ENCODE measurements at regions not wholly inside any gene's neighbourhood (a gene's known extent, or its start where the extent isn't known, plus 50 kb on each side); places are given as distances from the start of the nearest gene placed in this dataset.

- TF ChIP-seq POLR2AphosphoS5 (IDR thresholded peaks at IDR 0.05) (no peak), POLR2A (IDR thresholded peaks at IDR 0.05) (no peak), EP300 (IDR thresholded peaks at IDR 0.05) (no peak)
- TF ChIP-seq, protein P1, sequence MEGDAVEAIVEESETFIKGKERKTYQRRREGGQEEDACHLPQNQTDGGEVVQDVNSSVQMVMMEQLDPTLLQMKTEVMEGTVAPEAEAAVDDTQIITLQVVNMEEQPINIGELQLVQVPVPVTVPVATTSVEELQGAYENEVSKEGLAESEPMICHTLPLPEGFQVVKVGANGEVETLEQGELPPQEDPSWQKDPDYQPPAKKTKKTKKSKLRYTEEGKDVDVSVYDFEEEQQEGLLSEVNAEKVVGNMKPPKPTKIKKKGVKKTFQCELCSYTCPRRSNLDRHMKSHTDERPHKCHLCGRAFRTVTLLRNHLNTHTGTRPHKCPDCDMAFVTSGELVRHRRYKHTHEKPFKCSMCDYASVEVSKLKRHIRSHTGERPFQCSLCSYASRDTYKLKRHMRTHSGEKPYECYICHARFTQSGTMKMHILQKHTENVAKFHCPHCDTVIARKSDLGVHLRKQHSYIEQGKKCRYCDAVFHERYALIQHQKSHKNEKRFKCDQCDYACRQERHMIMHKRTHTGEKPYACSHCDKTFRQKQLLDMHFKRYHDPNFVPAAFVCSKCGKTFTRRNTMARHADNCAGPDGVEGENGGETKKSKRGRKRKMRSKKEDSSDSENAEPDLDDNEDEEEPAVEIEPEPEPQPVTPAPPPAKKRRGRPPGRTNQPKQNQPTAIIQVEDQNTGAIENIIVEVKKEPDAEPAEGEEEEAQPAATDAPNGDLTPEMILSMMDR (IDR thresholded peaks at IDR 0.05), result no peak
- Histone ChIP-seq H3K4me1 (no peaks in the 10 kb centered on the region), H3K27ac (no peak overlapping the region), H3K36me3 (no peaks in the 10 kb centered on the region), H3K9me3 (peaks cover 0 to 6% (median 2%) of the 10 kb centered on the region in 4 donors), H3K27me3 (no peaks in the 10 kb centered on the region), H3K4me3 (no peak overlapping the region)
- DNase-seq, result no peak
- intact Hi-C loops (cut with DNase I; ENCODE audit: low total_unique reads), result no loop called here
- WGBS, 5 donors, result 54 to 66% (median 63%) methylated on average over 2 of the region's 2 CpGs
Observed at GRCh38 chr11:104572279-104572678, 326.0 kb downstream of the CASP12 start.

DNA sequence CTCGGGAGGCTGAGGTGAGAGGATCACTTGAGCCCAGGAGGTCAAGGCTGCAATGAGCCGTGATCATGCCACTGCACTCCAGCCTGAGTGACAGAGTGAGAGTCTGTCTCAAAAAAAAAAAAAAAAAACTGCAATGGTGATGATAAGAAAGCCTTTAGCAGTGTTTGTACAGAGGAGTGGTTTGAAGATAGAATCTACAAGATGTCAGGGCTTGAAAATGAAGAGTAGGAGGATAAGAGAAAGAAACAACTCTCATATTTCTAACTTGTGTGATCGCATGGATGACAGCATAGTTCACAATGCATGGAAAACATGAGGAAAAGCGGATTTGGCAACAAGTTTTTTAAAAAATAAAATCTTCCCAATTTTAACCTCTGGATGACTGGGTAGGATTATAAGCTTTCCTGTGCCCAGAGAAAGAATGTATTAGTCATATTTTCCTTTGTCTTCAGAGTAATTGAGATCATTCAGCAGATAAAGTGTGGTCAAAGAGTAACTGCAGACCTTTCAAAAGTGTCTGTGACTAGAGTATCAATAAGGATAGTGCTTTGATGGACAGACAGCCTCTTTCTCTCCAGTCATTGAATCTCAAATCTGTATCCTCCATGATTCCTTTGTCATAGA, 328.1 kb downstream of the CASP12 start:
- TF ChIP-seq EP300 (IDR thresholded peaks at IDR 0.05) (no peak), POLR2AphosphoS5 (IDR thresholded peaks at IDR 0.05) (no peak), POLR2A (IDR thresholded peaks at IDR 0.05) (no peak)
- TF ChIP-seq, protein P1 (IDR thresholded peaks at IDR 0.05), result no peak
- H3K36me3 ChIP-seq, result no peaks in the 10 kb centered on the region
- 80 to 88% (median 84%) methylated on average over 4 of the region's 4 CpGs for WGBS, 5 donors
- no peak overlapping the region for H3K27ac ChIP-seq
- H3K4me1 ChIP-seq, result no peaks in the 10 kb centered on the region
- no peak for DNase-seq
- H3K27me3 ChIP-seq, result no peaks in the 10 kb centered on the region
- intact Hi-C loops (cut with DNase I; ENCODE audit: low total_unique reads), result no loop called here
- H3K9me3 ChIP-seq, result peaks cover 0 to 1% (median 0%) of the 10 kb centered on the region in 4 donors
- no peak overlapping the region for H3K4me3 ChIP-seq

GRCh38 chr11:104565583-104565961, 332.7 kb downstream of the CASP12 start:
- WGBS, 5 donors, result 14 to 55% (median 31%) methylated on average over 1 of the region's 1 CpG
- no peak overlapping the region for H3K27ac ChIP-seq
- DNase-seq, result peak in 1 of 2 donors; percentile 6
- TF ChIP-seq POLR2AphosphoS5 (IDR thresholded peaks at IDR 0.05) (no peak), POLR2A (IDR thresholded peaks at IDR 0.05) (no peak), EP300 (IDR thresholded peaks at IDR 0.05) (no peak)
- TF ChIP-seq, protein P1 (IDR thresholded peaks at IDR 0.05), result no peak
- H3K9me3 ChIP-seq, result peaks cover 0 to 7% (median 2%) of the 10 kb centered on the region in 4 donors
- intact Hi-C loops (cut with DNase I; ENCODE audit: low total_unique reads), result no loop called here
- H3K4me1 ChIP-seq, result no peaks in the 10 kb centered on the region
- no peaks in the 10 kb centered on the region for H3K27me3 ChIP-seq
- no peaks in the 10 kb centered on the region for H3K36me3 ChIP-seq
- no peak overlapping the region for H3K4me3 ChIP-seq

- TF ChIP-seq EP300 (IDR thresholded peaks at IDR 0.05) (no peak), POLR2AphosphoS5 (IDR thresholded peaks at IDR 0.05) (no peak), POLR2A (IDR thresholded peaks at IDR 0.05) (no peak)
- TF ChIP-seq, protein P1 (IDR thresholded peaks at IDR 0.05), result no peak
- no peaks in the 10 kb centered on the region for H3K36me3 ChIP-seq
- H3K9me3 ChIP-seq, result peaks cover 0 to 7% (median 2%) of the 10 kb centered on the region in 4 donors
- H3K27ac ChIP-seq, result no peak overlapping the region
- no peak overlapping the region for H3K4me3 ChIP-seq
- no peaks in the 10 kb centered on the region for H3K4me1 ChIP-seq
- H3K27me3 ChIP-seq, result no peaks in the 10 kb centered on the region
- intact Hi-C loops (cut with DNase I; ENCODE audit: low total_unique reads), result no loop called here
- no peak for DNase-seq
- WGBS, 5 donors, result 95 to 98% (median 96%) methylated on average over 24 to 35 of the region's 35 CpGs
Observed at GRCh38 chr11:104564921-104565582, 333.2 kb downstream of the CASP12 start.

Measured in stomach (tissue), 8 donors.